AG08395 (cell line): ENCODE measurements at regions not wholly inside any gene's neighbourhood (a gene's known extent, or its start where the extent isn't known, plus 50 kb on each side); places are given as distances from the start of the nearest gene placed in this dataset.
"Not testable (repeated sequence)": the region's sequence is repeated elsewhere in the genome, so short reads cannot be mapped to it uniquely, and the experiment has no call there.

Experiments
- DNase-seq: peaks from one replicate; pipeline ENCODE4 v3.0.0; 2012; ENCODE audit warnings: mixed read lengths, low spot score

- DNase-seq = no peak
Observed at GRCh38 chr2:47690132-47690531, 92.8 kb upstream of the MSH6 start.

- not testable (repeated sequence) for DNase-seq
Observed at GRCh38 chr2:47689118-47689517, 93.8 kb upstream of the MSH6 start.

- no peak for DNase-seq
Observed at GRCh38 chr2:47688561-47688960, 94.4 kb upstream of the MSH6 start.

- no peak for DNase-seq
Observed at GRCh38 chr2:47687856-47688255, 95.1 kb upstream of the MSH6 start.

- DNase-seq = no peak
Observed at GRCh38 chr2:47686018-47686417, 96.9 kb upstream of the MSH6 start.

GRCh38 chr2:47682216-47682749 lies 100.7 kb upstream of the MSH6 start:
- no peak for DNase-seq

GRCh38 chr2:47676261-47676926 lies 105.6 kb upstream of the KCNK12 start:
- DNase-seq = no peak

GRCh38 chr2:47675196-47675825 lies 104.5 kb upstream of the KCNK12 start:
- DNase-seq = no peak

- DNase-seq = no peak
Observed at GRCh38 chr2:47666332-47666731, 95.5 kb upstream of the KCNK12 start.

GRCh38 chr2:47664817-47665216 lies 94.0 kb upstream of the KCNK12 start:
- no peak for DNase-seq

- DNase-seq = no peak
Observed at GRCh38 chr2:47662552-47662951, 91.8 kb upstream of the KCNK12 start.

GRCh38 chr2:47661310-47661709 lies 90.5 kb upstream of the KCNK12 start:
- no peak for DNase-seq

- DNase-seq = no peak
Observed at GRCh38 chr2:47660168-47660567, 89.4 kb upstream of the KCNK12 start.

GRCh38 chr2:47658646-47659320 lies 88.0 kb upstream of the KCNK12 start:
- DNase-seq = no peak

- DNase-seq = no peak
Observed at GRCh38 chr2:47657886-47658489, 87.2 kb upstream of the KCNK12 start.

- no peak for DNase-seq
Observed at GRCh38 chr2:47656715-47657600, 86.2 kb upstream of the KCNK12 start.

GRCh38 chr2:47655563-47655880 lies 84.7 kb upstream of the KCNK12 start:
- no peak for DNase-seq

GRCh38 chr2:47654790-47655562 lies 84.2 kb upstream of the KCNK12 start:
- no peak for DNase-seq

- DNase-seq = no peak
Observed at GRCh38 chr2:47653902-47654789, 83.4 kb upstream of the KCNK12 start.

- DNase-seq = no peak
Observed at GRCh38 chr2:47653036-47653435, 82.3 kb upstream of the KCNK12 start.
